ENCODE measurements at regions not wholly inside any gene's neighbourhood (a gene's known extent, or its start where the extent isn't known, plus 50 kb on each side); places are given as distances from the start of the nearest gene placed in this dataset.
"Not testable (repeated sequence)": the region's sequence is repeated elsewhere in the genome, so short reads cannot be mapped to it uniquely, and the experiment has no call there.

- ATAC-seq; H3K4me1 ChIP-seq (ENCODE audit: insufficient read depth); H3K4me3 Mint-ChIP-seq; H3K9me2 ChIP-seq (ENCODE audit: insufficient read depth); H3K27me3 ChIP-seq (ENCODE audit: insufficient read depth); H3K36me3 Mint-ChIP-seq (ENCODE audit: low read depth); H3K9me3 Mint-ChIP-seq; DNase-seq (ENCODE audit: low spot score); H2AFZ ChIP-seq; H3K27ac ChIP-seq (ENCODE audit: low read depth); H3K27me3 Mint-ChIP-seq (ENCODE audit: insufficient read depth, low read depth, poor library complexity); H3K79me2 ChIP-seq (replicated peaks; ENCODE audit: insufficient read depth); H3F3A ChIP-seq (replicated peaks; ENCODE audit: low read depth); H3K4me3 ChIP-seq; H3K4me1 Mint-ChIP-seq; H4K20me1 ChIP-seq (replicated peaks; ENCODE audit: insufficient read depth); H3K36me3 ChIP-seq (ENCODE audit: insufficient read depth); H3K4me2 ChIP-seq; H3K27ac Mint-ChIP-seq: not testable (repeated sequence)
Measured at GRCh38 chr21:6521777-6522176, 3999.6 kb upstream of the TPTE start.

- H3K27me3 ChIP-seq (ENCODE audit: insufficient read depth); H3K27ac ChIP-seq (ENCODE audit: low read depth); H3K79me2 ChIP-seq (replicated peaks; ENCODE audit: insufficient read depth); H3K9me3 Mint-ChIP-seq; H3K36me3 Mint-ChIP-seq (ENCODE audit: low read depth); DNase-seq (ENCODE audit: low spot score); H3K27me3 Mint-ChIP-seq (ENCODE audit: insufficient read depth, low read depth, poor library complexity); H3K36me3 ChIP-seq (ENCODE audit: insufficient read depth); H4K20me1 ChIP-seq (replicated peaks; ENCODE audit: insufficient read depth); H3K9me2 ChIP-seq (ENCODE audit: insufficient read depth); H3K4me3 Mint-ChIP-seq; H3K4me2 ChIP-seq; ATAC-seq; H3K4me1 Mint-ChIP-seq; H3K27ac Mint-ChIP-seq; H2AFZ ChIP-seq; H3K4me3 ChIP-seq; H3K4me1 ChIP-seq (ENCODE audit: insufficient read depth); H3F3A ChIP-seq (replicated peaks; ENCODE audit: low read depth): not testable (repeated sequence)
Measured at GRCh38 chr21:6526213-6526612, 3995.2 kb upstream of the TPTE start.

- H3K4me3 ChIP-seq; H3K4me2 ChIP-seq; H3K27me3 Mint-ChIP-seq (ENCODE audit: insufficient read depth, low read depth, poor library complexity); H3K36me3 Mint-ChIP-seq (ENCODE audit: low read depth); H3K27ac ChIP-seq (ENCODE audit: low read depth); H3K79me2 ChIP-seq (replicated peaks; ENCODE audit: insufficient read depth); DNase-seq (ENCODE audit: low spot score); H3K9me3 Mint-ChIP-seq; H3F3A ChIP-seq (replicated peaks; ENCODE audit: low read depth); H3K4me1 Mint-ChIP-seq; H3K9me2 ChIP-seq (ENCODE audit: insufficient read depth); H3K4me3 Mint-ChIP-seq; H3K4me1 ChIP-seq (ENCODE audit: insufficient read depth); H4K20me1 ChIP-seq (replicated peaks; ENCODE audit: insufficient read depth); H3K36me3 ChIP-seq (ENCODE audit: insufficient read depth); H3K27ac Mint-ChIP-seq; H2AFZ ChIP-seq; H3K27me3 ChIP-seq (ENCODE audit: insufficient read depth): not testable (repeated sequence)
- ATAC-seq = peak; percentile 91
Measured at GRCh38 chr21:6530655-6531054, 3990.7 kb upstream of the TPTE start.

GRCh38 chr21:6533261-6533660, 3988.1 kb upstream of the TPTE start:
- not testable (repeated sequence) for H3K9me3 Mint-ChIP-seq; H3K36me3 ChIP-seq (ENCODE audit: insufficient read depth); DNase-seq (ENCODE audit: low spot score); H3K27me3 Mint-ChIP-seq (ENCODE audit: insufficient read depth, low read depth, poor library complexity); H3K27ac ChIP-seq (ENCODE audit: low read depth); ATAC-seq; H3K9me2 ChIP-seq (ENCODE audit: insufficient read depth); H3K4me3 ChIP-seq; H3K36me3 Mint-ChIP-seq (ENCODE audit: low read depth); H3K4me1 ChIP-seq (ENCODE audit: insufficient read depth); H3F3A ChIP-seq (replicated peaks; ENCODE audit: low read depth); H3K4me2 ChIP-seq; H3K79me2 ChIP-seq (replicated peaks; ENCODE audit: insufficient read depth); H4K20me1 ChIP-seq (replicated peaks; ENCODE audit: insufficient read depth); H3K4me1 Mint-ChIP-seq; H3K27me3 ChIP-seq (ENCODE audit: insufficient read depth); H3K4me3 Mint-ChIP-seq; H3K27ac Mint-ChIP-seq; H2AFZ ChIP-seq

- not testable (repeated sequence) for H3K9me3 Mint-ChIP-seq; H3K4me1 ChIP-seq (ENCODE audit: insufficient read depth); H3K36me3 Mint-ChIP-seq (ENCODE audit: low read depth); H3K4me2 ChIP-seq; H3F3A ChIP-seq (replicated peaks; ENCODE audit: low read depth); DNase-seq (ENCODE audit: low spot score); H3K4me3 ChIP-seq; H4K20me1 ChIP-seq (replicated peaks; ENCODE audit: insufficient read depth); H3K36me3 ChIP-seq (ENCODE audit: insufficient read depth); H3K27me3 ChIP-seq (ENCODE audit: insufficient read depth); H3K4me3 Mint-ChIP-seq; H3K9me2 ChIP-seq (ENCODE audit: insufficient read depth); H2AFZ ChIP-seq; H3K27me3 Mint-ChIP-seq (ENCODE audit: insufficient read depth, low read depth, poor library complexity); H3K4me1 Mint-ChIP-seq; H3K79me2 ChIP-seq (replicated peaks; ENCODE audit: insufficient read depth); H3K27ac ChIP-seq (ENCODE audit: low read depth); H3K27ac Mint-ChIP-seq
- peak; percentile 48; the same call in 2 of the 3 replicates for ATAC-seq
Measured at GRCh38 chr21:6538320-6538719, 3983.1 kb upstream of the TPTE start.

- H3K27ac ChIP-seq (ENCODE audit: low read depth); H3K4me3 Mint-ChIP-seq; H3K27me3 Mint-ChIP-seq (ENCODE audit: insufficient read depth, low read depth, poor library complexity); H3K27me3 ChIP-seq (ENCODE audit: insufficient read depth); H3K36me3 Mint-ChIP-seq (ENCODE audit: low read depth); H3K36me3 ChIP-seq (ENCODE audit: insufficient read depth); H3F3A ChIP-seq (replicated peaks; ENCODE audit: low read depth); H3K27ac Mint-ChIP-seq; H2AFZ ChIP-seq; H3K9me3 Mint-ChIP-seq; H3K4me1 Mint-ChIP-seq; H3K4me3 ChIP-seq; DNase-seq (ENCODE audit: low spot score); H3K79me2 ChIP-seq (replicated peaks; ENCODE audit: insufficient read depth); H3K9me2 ChIP-seq (ENCODE audit: insufficient read depth); H4K20me1 ChIP-seq (replicated peaks; ENCODE audit: insufficient read depth); H3K4me1 ChIP-seq (ENCODE audit: insufficient read depth); H3K4me2 ChIP-seq: not testable (repeated sequence)
- ATAC-seq = peak; percentile 63
Measured at GRCh38 chr21:6539688-6540087, 3981.7 kb upstream of the TPTE start.

- H3K4me2 ChIP-seq; H3K27me3 Mint-ChIP-seq (ENCODE audit: insufficient read depth, low read depth, poor library complexity); H3F3A ChIP-seq (replicated peaks; ENCODE audit: low read depth); H3K36me3 Mint-ChIP-seq (ENCODE audit: low read depth); H3K36me3 ChIP-seq (ENCODE audit: insufficient read depth); DNase-seq (ENCODE audit: low spot score); H3K4me3 ChIP-seq; H3K4me1 Mint-ChIP-seq; H3K27me3 ChIP-seq (ENCODE audit: insufficient read depth); H2AFZ ChIP-seq; H3K9me2 ChIP-seq (ENCODE audit: insufficient read depth); H4K20me1 ChIP-seq (replicated peaks; ENCODE audit: insufficient read depth); H3K4me1 ChIP-seq (ENCODE audit: insufficient read depth); ATAC-seq; H3K27ac ChIP-seq (ENCODE audit: low read depth); H3K4me3 Mint-ChIP-seq; H3K27ac Mint-ChIP-seq; H3K79me2 ChIP-seq (replicated peaks; ENCODE audit: insufficient read depth); H3K9me3 Mint-ChIP-seq: not testable (repeated sequence)
Measured at GRCh38 chr21:6541036-6541435, 3980.3 kb upstream of the TPTE start.

All from GM23338 (cell line).